ENCODE measurements at regions not wholly inside any gene's neighbourhood (a gene's known extent, or its start where the extent isn't known, plus 50 kb on each side); places are given as distances from the start of the nearest gene placed in this dataset.
"Not testable (repeated sequence)": the region's sequence is repeated elsewhere in the genome, so short reads cannot be mapped to it uniquely, and the experiment has no call there.

DNA sequence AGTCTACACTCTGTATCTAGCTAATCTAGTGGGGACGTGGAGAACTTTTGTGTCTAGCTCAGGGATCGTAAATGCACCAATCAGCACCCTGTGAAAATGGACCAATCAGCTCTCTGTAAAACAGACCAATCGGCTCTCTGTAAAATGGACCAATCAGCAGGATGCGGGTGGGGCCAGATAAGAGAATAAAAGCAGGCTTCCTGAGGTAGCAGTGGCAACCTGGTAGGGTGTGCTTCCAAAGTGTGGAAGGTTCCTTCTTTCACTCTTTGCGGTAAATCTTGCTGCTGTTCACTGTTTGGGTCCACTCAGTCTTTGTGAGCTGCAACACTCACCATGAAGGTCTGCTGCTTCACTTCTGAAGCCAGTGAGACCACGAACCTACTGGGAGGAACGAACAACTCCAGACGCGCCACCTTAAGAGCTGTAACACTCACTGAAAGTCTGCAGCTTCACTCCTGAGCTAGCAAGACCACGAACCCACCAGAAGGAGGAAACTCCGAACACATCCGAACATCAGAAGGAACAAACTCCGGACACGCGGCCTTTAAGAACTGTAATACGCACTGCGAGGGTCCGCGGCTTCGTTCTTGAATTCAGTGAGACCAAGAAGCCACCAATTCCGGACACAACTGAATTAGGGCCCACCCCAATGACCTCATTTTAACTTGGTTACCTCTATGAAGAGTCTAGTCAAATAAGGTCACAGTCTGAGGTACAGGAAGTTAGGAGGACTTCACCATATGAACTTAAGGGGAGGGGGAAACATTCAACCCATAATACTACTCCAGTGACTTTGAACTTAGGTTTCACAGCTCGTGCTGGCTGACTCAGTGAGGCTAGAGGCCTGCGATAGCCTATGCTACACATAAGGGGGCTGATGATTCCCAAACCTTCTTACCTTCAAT lies 59.8 kb upstream of the LPGAT1 start:
- CTCF ChIA-PET = interaction anchor here (1.1 kb wide), 1 partner anchor 401 kb away, joined by 3 read pairs; no protein-coding TSS in a partner anchor
- H3K36me3 Mint-ChIP-seq (ENCODE audit: low read depth); H3K4me3 Mint-ChIP-seq; POLR2A ChIA-PET; H3K27ac Mint-ChIP-seq; H3K27me3 Mint-ChIP-seq (ENCODE audit: low read depth); DNase-seq; ATAC-seq; H3K9me3 Mint-ChIP-seq (ENCODE audit: insufficient read depth): not testable (repeated sequence)
- H3K4me1 Mint-ChIP-seq (ENCODE audit: low read depth) = peaks cover 13% of the 10 kb centered on the region

GRCh38 chr1:211889307-211890090 lies 58.9 kb upstream of the LPGAT1 start:
- POLR2A ChIA-PET; ATAC-seq; H3K9me3 Mint-ChIP-seq (ENCODE audit: insufficient read depth); H3K27me3 Mint-ChIP-seq (ENCODE audit: low read depth); H3K4me3 Mint-ChIP-seq; H3K27ac Mint-ChIP-seq; H3K36me3 Mint-ChIP-seq (ENCODE audit: low read depth); DNase-seq: not testable (repeated sequence)
- H3K4me1 Mint-ChIP-seq (ENCODE audit: low read depth) = peaks cover 13% of the 10 kb centered on the region
- CTCF ChIA-PET = interaction anchor here (1.1 kb wide), 1 partner anchor 402 kb away, joined by 3 read pairs; no protein-coding TSS in a partner anchor

GRCh38 chr1:211886551-211886950 lies 56.0 kb upstream of the LPGAT1 start:
- Mint-ChIP-seq H3K4me1 (ENCODE audit: low read depth) (peaks cover 25% of the 10 kb centered on the region), H3K27me3 (ENCODE audit: low read depth) (peaks cover 10% of the 10 kb centered on the region), H3K36me3 (ENCODE audit: low read depth) (no peaks in the 10 kb centered on the region), H3K9me3 (ENCODE audit: insufficient read depth) (peaks cover 4% of the 10 kb centered on the region), H3K27ac (no peak overlapping the region), H3K4me3 (no peak overlapping the region)
- POLR2A ChIA-PET = no interaction called here
- no peak for DNase-seq
- ATAC-seq = no peak
- CTCF ChIA-PET = no interaction called here

DNA sequence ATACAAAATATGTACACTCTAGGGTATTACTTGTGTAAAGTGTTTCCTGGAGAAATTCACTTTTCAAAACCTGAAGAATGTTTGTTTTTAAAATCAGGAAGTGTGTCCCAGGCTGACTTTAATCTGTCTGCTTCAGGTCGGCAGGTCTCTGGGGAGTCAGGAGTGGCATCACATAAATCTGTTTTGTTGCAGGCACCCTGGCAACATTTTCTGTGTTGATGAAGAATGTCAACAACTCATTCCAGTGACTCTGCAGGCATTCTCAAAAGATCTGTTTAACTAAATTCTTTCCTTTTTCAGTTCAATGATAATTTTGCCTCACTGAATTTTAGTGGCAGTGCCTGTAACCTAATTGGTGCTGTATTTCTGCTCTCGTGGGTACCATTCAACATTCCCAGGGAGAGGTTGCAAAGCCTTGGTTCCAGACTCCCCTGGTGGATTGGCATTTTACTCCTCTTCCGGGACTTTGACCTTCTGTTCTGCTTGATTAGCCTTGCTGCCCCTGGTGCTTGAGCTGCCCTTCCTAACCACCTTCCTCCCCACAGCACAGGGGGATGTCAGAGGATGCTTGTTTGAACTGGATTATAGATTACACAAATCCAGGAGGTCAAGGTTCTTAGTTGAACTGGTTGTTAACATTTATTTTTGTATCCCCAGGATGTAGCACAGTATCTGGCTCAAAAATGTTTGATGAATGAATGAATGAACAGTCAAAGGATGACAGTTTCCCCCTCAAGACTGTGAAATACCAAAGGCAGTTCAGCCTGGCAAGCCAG lies 55.4 kb upstream of the LPGAT1 start:
- no peaks in the 10 kb centered on the region for H3K36me3 Mint-ChIP-seq (ENCODE audit: low read depth)
- H3K27me3 Mint-ChIP-seq (ENCODE audit: low read depth) = peaks cover 12% of the 10 kb centered on the region
- no peak overlapping the region for H3K27ac Mint-ChIP-seq
- peaks cover 25% of the 10 kb centered on the region for H3K4me1 Mint-ChIP-seq (ENCODE audit: low read depth)
- CTCF ChIA-PET = no interaction called here
- DNase-seq = no peak
- POLR2A ChIA-PET = no interaction called here
- no peak for ATAC-seq
- H3K9me3 Mint-ChIP-seq (ENCODE audit: insufficient read depth) = peaks cover 4% of the 10 kb centered on the region
- H3K4me3 Mint-ChIP-seq = no peak overlapping the region

GRCh38 chr1:211882381-211883004 lies 51.9 kb upstream of the LPGAT1 start:
- ChIA-PET POLR2A (no interaction called here), CTCF (interaction anchor here (0.9 kb wide), 1 partner anchor 16 kb away, joined by 3 read pairs; no protein-coding TSS in a partner anchor)
- DNase-seq = no peak
- no peak for ATAC-seq
- Mint-ChIP-seq H3K4me1 (ENCODE audit: low read depth) (peaks cover 15% of the 10 kb centered on the region), H3K27me3 (ENCODE audit: low read depth) (peaks cover 16% of the 10 kb centered on the region), H3K36me3 (ENCODE audit: low read depth) (no peaks in the 10 kb centered on the region), H3K4me3 (no peak overlapping the region), H3K27ac (no peak overlapping the region), H3K9me3 (ENCODE audit: insufficient read depth) (no peaks in the 10 kb centered on the region)

All from activated CD8-positive, alpha-beta T cell treated with anti-CD3 and anti-CD28 coated beads, Interleukin-2, amount 10 ng/mL, durations not matched to agents 7 days and 5 days (primary cell).